ENCODE measurements at regions not wholly inside any gene's neighbourhood (a gene's known extent, or its start where the extent isn't known, plus 50 kb on each side); places are given as distances from the start of the nearest gene placed in this dataset.
"Not testable (repeated sequence)": the region's sequence is repeated elsewhere in the genome, so short reads cannot be mapped to it uniquely, and the experiment has no call there.

- DNase-seq, result no peak
Measured at GRCh38 chr11:112661146-112661545, 300.1 kb upstream of the NCAM1 start.

- DNase-seq, result no peak
Measured at GRCh38 chr11:112661571-112661970, 299.6 kb upstream of the NCAM1 start.

GRCh38 chr11:112662554-112662953 is 298.7 kb upstream of the NCAM1 start:
- no peak for DNase-seq

GRCh38 chr11:112663947-112664634 is 297.1 kb upstream of the NCAM1 start:
- no peak for DNase-seq

- no peak for DNase-seq
Measured at GRCh38 chr11:112665291-112665690, 295.9 kb upstream of the NCAM1 start.

DNA sequence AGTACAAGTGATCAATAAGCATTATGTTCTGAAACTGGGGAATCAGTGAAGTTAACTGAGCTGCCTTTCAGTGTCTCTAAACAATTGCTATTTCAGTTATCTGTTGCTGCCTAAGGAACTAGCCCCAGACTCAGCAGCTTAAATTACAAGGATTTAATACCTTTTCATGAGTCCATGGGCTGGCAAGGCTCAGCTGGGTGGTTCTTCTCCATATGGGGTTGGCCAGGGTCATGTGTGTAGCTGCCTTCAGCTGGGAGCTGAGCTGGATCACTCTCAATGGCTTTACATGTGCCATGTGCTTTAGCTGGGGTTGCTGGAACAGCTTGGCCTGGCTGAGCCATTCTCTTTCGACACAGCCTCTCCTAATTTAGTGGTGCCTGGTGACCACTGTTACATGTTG is 295.0 kb upstream of the NCAM1 start:
- no peak for DNase-seq

- DNase-seq, result no peak
Measured at GRCh38 chr11:112670806-112671570, 290.2 kb upstream of the NCAM1 start.

- DNase-seq, result not testable (repeated sequence)
Measured at GRCh38 chr11:112673401-112673800, 287.8 kb upstream of the NCAM1 start.

- DNase-seq, result no peak
Measured at GRCh38 chr11:112685111-112685510, 276.1 kb upstream of the NCAM1 start.

DNA sequence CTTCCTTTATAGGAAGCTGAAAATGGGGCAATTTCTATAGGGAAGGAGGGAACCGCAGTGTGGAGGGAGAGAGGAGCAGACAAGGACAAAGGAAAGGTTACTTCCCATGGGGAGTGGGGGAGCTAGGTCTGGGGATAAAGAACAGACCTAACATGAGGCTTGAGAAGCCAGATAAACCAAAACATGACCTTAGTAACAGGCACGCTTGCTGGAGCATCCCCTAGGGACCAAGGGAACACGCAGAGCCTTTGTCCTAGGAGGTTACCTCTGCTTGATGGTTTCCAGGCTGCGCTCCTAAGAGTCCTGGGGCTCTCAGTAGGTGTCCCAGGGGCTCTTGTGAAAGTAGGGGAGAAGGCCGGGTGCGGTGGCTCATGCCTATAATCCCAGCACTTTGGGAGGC is 271.4 kb upstream of the NCAM1 start:
- peak; percentile 48 for DNase-seq

- DNase-seq, result peak; percentile 14
Measured at GRCh38 chr11:112693781-112694180, 267.4 kb upstream of the NCAM1 start.

DNA sequence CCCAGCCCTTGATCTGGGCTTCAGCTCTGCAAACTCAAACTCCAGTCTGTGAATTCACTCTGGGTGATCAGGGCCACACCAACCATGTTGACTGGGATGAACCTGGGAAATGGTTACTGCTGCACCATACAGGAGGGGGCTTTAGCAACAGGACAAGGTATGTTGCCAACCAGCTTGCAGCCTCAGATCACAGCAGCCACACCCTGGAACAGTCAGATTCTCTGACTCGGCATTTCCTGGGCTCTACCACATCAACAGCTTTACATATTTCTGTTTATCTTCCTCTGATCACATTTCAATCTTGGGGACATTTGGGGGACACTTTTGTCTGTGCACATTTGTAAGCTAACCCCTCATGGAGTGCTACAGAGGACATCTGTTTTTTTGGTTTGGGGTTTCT is 267.0 kb upstream of the NCAM1 start:
- DNase-seq, result no peak

DNA sequence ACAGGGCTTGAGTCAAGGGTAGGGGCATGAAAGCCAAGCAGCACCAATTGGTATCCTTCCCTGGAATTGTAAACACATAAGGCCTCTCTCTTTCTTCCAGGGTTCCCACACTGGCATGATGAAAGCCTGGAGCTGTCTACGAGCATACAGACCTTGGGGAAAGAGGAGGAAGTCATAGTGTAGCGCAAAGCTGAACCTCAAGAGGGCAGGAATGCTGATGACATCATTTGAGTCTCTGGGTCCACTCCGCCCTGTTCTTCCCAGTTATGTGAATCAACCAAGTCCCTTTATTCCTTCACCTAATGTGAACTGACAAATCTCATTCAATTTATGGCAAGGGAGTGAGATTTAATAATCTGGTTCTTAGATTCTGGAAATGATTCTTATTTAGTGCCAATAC is 266.4 kb upstream of the NCAM1 start:
- no peak for DNase-seq

DNA sequence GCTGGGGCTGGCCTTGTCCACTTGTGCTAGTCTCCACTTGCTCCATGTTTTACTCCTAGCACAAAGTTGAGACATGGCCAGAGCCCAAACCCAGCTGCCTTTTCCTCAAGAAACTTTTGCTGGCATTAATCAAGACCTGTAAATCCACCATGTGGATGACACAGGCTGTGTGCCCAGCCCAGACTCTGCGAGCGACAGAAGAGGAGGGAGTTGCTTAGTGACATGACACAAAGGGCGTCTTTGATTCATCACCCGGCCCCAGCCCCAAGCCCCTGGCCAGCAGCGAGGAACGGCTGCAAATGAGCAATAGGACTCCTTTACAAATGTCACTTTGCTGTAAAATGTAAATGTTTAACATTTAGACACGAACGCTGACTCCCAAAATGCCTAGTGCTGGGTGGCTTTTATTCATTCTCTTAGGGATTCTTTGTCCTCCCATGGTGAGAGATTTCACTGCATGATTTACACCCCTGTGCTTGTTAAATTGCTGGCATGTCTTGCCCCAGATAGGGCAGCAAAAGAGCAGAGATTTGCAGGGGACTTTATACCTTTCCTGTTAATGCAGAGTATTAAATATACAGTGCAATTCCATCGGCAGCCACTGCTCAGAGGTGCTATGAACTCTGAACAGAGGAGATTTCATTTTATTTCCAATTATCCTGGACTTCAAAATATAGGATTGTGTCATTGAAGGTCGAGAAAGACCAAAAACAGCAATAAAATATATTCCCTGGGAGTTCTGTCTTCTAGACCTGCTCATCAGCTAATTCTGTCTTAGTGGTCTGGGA is 263.6 kb upstream of the NCAM1 start:
- DNase-seq, result no peak

DNA sequence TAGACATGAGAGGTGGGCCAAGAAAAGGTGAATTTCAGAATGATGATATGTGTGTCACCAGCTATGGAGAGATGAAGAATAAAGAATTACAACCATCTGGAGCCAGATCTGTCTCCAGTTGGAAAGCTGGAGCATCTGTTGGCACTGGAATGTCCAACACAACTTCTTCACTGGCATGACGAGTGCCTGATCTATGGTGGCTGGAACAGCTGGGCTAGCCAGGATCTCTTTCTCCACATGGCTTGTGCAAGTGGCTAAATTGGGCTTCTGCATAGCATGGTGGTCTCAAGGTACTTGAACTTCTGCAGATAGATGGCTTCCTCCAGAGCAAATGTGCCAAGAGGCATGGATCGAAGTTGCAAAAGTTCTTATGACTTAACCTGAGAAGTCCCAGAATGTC is 256.1 kb upstream of the NCAM1 start:
- DNase-seq, result no peak

DNA sequence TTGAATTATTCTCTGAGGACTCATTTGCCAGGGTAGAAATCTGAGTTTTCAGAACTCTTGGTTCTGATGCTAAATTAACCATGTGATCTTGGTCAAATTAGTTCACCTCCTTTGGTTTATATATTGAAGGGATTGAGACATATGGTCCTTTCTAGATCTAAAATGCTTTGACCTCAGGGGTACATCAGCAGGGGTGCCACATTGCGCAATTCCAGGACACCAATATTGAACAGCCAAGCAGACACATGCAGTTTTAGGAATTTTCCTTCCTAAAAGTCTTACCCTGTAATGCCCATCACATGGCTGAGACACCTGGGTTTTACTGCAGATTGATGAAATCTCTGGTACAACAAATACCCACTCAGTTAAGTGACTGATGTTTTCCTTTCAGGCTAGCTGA is 254.4 kb upstream of the NCAM1 start:
- no peak for DNase-seq

DNA sequence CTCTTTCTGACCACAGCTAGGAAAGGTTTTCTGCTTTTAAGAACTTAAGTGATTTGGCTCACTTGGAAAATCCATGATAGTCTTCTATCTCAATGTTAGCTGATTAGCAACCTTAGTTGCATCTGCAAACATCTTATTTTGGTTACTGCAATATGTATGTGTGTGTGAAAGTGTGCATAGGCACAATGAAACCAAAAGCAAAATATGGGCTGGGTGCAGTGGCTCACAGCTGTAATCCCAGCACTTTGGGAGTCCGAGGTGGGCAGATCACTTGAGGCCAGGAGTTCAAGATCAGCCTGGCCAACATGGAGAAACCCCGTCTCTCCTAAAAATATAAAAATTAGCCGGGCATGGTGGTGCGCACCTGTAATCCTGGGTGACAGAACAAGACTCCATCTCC is 246.9 kb upstream of the NCAM1 start:
- DNase-seq, result not testable (repeated sequence)

DNA sequence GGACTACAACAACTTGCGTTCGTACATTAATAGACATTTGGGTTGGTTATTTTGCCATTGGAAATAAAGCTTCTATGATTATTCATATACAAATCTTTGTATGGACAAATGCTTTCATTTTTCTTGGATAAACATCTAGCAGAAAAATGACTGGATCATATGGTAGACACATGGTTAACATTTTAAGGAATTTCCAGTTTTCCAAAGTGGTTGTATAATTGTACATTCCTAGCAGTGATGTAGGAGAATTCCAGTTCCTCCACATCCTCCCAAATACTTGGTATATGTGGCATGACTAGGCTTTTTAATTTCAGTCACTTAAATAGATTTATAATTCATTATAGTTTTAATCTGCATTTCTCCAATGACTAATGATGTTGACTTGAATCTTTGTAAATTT is 246.2 kb upstream of the NCAM1 start:
- DNase-seq, result no peak

- DNase-seq, result no peak
Measured at GRCh38 chr11:112718483-112718882, 242.7 kb upstream of the NCAM1 start.

DNA sequence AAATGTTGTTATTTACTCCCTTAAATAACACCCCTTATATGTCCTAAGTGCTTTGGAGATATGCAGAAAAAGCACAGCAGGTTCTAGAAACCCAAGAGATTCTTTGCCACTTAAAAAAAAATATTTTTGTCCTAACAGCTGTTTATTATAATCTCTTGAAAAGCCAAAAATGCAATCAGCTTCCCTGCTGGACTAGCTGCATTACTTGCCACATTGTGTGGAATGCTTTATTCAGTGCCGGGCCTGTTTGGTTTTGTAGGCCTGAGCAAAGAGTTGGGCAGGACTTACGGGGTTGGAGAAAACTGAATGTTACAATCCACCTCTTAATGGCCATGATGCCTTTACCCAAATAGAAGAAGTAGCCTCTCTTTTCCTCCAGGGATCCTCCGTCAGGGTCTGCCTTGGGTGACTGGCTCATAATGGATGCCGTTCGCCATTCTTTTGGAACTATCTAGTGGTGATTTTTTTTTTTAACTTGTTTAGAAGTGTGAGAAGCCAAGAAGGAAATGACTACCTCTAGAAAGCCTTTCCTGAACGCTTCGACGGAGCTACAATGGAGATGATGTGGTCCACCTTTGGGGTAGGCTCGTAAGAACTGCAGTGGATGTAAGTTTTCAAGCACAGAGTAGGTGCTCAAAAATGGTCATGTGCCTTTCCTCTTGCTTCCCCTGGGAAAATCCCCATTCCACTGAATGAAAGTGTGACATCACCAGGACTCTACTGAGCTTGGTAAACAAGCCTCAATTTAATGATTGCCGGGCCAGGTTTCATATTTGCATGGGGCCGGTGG is 241.3 kb upstream of the NCAM1 start:
- no peak for DNase-seq

GRCh38 chr11:112722148-112722547 is 239.1 kb upstream of the NCAM1 start:
- DNase-seq, result no peak

- no peak for DNase-seq
Measured at GRCh38 chr11:112722876-112723275, 238.3 kb upstream of the NCAM1 start.
